Left ventricle myocardium inferior (tissue), 1 donor: ENCODE measurements at regions not wholly inside any gene's neighbourhood (a gene's known extent, or its start where the extent isn't known, plus 50 kb on each side); places are given as distances from the start of the nearest gene placed in this dataset.

Experiments
- DNase-seq: peaks from one replicate; pipeline ENCODE4 v3.0.0-alpha.2; 2020
- H3K27ac ChIP-seq: fragments of 200-600 bp; replicated peaks from 2 replicates; pipeline ENCODE4 v1.8.0; 2021
- H3K27me3 ChIP-seq: fragments of 200-600 bp; 2 replicates; pipeline ENCODE4 v1.8.0; 2021; ENCODE audit warnings: low read depth
- H3K36me3 ChIP-seq: fragments of 200-600 bp; 2 replicates; pipeline ENCODE4 v1.8.0; 2021
- H3K4me1 ChIP-seq: fragments of 200-600 bp; 2 replicates; pipeline ENCODE4 v1.8.0; 2021
- H3K4me3 ChIP-seq: fragments of 200-600 bp; 2 replicates; pipeline ENCODE4 v1.8.0; 2021; ENCODE audit warnings: mild to moderate bottlenecking, moderate library complexity
- H3K9me3 ChIP-seq: fragments of 200-600 bp; replicated peaks from 2 replicates; pipeline ENCODE4 v1.8.0; 2021
- intact Hi-C: fragments of 100-400 bp; cut with micrococcal nuclease; formaldehyde crosslinking; loops from one replicate; pipeline ENCODE4 v1.11.0; 2022
- TF ChIP-seq, protein P1 (sequence below): fragments of 200-600 bp; IDR thresholded peaks from 2 replicates; pipeline ENCODE4 v1.8.0; 2021; ENCODE audit warnings: antibody characterized with exemption, mild to moderate bottlenecking, borderline replicate concordance
- donor health status: DM: no; HTN: yes; CAD: no; lungs with severe emphysema.

GRCh38 chr2:198762441-198762840 lies 695.3 kb downstream of the SATB2 start:
- H3K36me3 ChIP-seq = no peaks in the 10 kb centered on the region
- no peaks in the 10 kb centered on the region for H3K27me3 ChIP-seq
- H3K4me1 ChIP-seq = no peaks in the 10 kb centered on the region
- intact Hi-C loops = no loop called here
- H3K4me3 ChIP-seq = no peak overlapping the region
- H3K9me3 ChIP-seq = no peaks in the 10 kb centered on the region
- TF ChIP-seq, protein P1, sequence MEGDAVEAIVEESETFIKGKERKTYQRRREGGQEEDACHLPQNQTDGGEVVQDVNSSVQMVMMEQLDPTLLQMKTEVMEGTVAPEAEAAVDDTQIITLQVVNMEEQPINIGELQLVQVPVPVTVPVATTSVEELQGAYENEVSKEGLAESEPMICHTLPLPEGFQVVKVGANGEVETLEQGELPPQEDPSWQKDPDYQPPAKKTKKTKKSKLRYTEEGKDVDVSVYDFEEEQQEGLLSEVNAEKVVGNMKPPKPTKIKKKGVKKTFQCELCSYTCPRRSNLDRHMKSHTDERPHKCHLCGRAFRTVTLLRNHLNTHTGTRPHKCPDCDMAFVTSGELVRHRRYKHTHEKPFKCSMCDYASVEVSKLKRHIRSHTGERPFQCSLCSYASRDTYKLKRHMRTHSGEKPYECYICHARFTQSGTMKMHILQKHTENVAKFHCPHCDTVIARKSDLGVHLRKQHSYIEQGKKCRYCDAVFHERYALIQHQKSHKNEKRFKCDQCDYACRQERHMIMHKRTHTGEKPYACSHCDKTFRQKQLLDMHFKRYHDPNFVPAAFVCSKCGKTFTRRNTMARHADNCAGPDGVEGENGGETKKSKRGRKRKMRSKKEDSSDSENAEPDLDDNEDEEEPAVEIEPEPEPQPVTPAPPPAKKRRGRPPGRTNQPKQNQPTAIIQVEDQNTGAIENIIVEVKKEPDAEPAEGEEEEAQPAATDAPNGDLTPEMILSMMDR = no peak
- DNase-seq = no peak
- no peak overlapping the region for H3K27ac ChIP-seq

GRCh38 chr2:198757069-198757468 lies 700.7 kb downstream of the SATB2 start:
- H3K4me1 ChIP-seq = no peaks in the 10 kb centered on the region
- no peaks in the 10 kb centered on the region for H3K9me3 ChIP-seq
- DNase-seq = no peak
- no peak overlapping the region for H3K4me3 ChIP-seq
- no peaks in the 10 kb centered on the region for H3K27me3 ChIP-seq
- TF ChIP-seq, protein P1 = no peak
- H3K27ac ChIP-seq = no peak overlapping the region
- intact Hi-C loops = no loop called here
- H3K36me3 ChIP-seq = no peaks in the 10 kb centered on the region

- no peaks in the 10 kb centered on the region for H3K27me3 ChIP-seq
- no peaks in the 10 kb centered on the region for H3K36me3 ChIP-seq
- intact Hi-C loops = no loop called here
- no peaks in the 10 kb centered on the region for H3K4me1 ChIP-seq
- no peak overlapping the region for H3K27ac ChIP-seq
- DNase-seq = no peak
- TF ChIP-seq, protein P1 = no peak
- no peaks in the 10 kb centered on the region for H3K9me3 ChIP-seq
- no peak overlapping the region for H3K4me3 ChIP-seq
Observed at GRCh38 chr2:198756166-198756565, 701.6 kb downstream of the SATB2 start.

DNA sequence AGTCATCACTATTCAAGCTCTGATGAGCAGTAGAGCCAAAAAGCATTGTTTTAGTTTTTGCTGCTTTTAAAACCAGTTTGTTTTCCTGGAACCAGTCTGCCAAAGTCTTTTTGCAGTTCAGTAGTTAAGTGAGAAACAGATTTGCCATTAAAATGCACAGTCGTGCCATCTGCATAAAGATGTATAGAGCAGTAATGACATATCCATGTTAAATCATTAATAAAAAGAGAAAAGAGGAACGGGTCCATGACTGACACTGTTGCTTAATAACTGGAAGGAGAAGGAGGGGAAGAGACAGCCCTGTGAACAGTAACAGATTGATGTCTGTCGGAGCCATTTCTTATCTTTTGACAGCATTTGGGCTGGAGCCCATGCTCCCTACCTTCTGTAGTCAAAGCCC lies 704.6 kb downstream of the SATB2 start:
- Histone ChIP-seq H3K27me3 (no peaks in the 10 kb centered on the region), H3K9me3 (no peaks in the 10 kb centered on the region), H3K4me3 (no peak overlapping the region), H3K36me3 (no peaks in the 10 kb centered on the region), H3K27ac (no peak overlapping the region), H3K4me1 (no peaks in the 10 kb centered on the region)
- intact Hi-C loops = no loop called here
- TF ChIP-seq, protein P1 = no peak
- no peak for DNase-seq

- H3K27ac ChIP-seq = no peak overlapping the region
- no peaks in the 10 kb centered on the region for H3K36me3 ChIP-seq
- no peak overlapping the region for H3K4me3 ChIP-seq
- intact Hi-C loops = no loop called here
- H3K27me3 ChIP-seq = no peaks in the 10 kb centered on the region
- TF ChIP-seq, protein P1 = no peak
- DNase-seq = no peak
- no peaks in the 10 kb centered on the region for H3K9me3 ChIP-seq
- no peaks in the 10 kb centered on the region for H3K4me1 ChIP-seq
Observed at GRCh38 chr2:198749364-198749763, 708.4 kb downstream of the SATB2 start.
